ENCODE measurements at regions not wholly inside any gene's neighbourhood (a gene's known extent, or its start where the extent isn't known, plus 50 kb on each side); places are given as distances from the start of the nearest gene placed in this dataset.

- in situ Hi-C loops (cut with MboI; ENCODE audit: low sequenced_read_pairs in 4 of 4): loop anchor here in 1 of 4 donors (25.0 kb wide), 1 partner anchor 413 kb away; no protein-coding TSS in a partner anchor
- no peak for ATAC-seq
Observed at GRCh38 chr10:78249690-78250089, 216.0 kb downstream of the RPS24 start.

GRCh38 chr10:78250313-78251015 lies 216.8 kb downstream of the RPS24 start:
- no peak for ATAC-seq
- TF ChIP-seq POLR2A (IDR thresholded peaks at IDR 0.05): no peak
- TF ChIP-seq, protein P1, sequence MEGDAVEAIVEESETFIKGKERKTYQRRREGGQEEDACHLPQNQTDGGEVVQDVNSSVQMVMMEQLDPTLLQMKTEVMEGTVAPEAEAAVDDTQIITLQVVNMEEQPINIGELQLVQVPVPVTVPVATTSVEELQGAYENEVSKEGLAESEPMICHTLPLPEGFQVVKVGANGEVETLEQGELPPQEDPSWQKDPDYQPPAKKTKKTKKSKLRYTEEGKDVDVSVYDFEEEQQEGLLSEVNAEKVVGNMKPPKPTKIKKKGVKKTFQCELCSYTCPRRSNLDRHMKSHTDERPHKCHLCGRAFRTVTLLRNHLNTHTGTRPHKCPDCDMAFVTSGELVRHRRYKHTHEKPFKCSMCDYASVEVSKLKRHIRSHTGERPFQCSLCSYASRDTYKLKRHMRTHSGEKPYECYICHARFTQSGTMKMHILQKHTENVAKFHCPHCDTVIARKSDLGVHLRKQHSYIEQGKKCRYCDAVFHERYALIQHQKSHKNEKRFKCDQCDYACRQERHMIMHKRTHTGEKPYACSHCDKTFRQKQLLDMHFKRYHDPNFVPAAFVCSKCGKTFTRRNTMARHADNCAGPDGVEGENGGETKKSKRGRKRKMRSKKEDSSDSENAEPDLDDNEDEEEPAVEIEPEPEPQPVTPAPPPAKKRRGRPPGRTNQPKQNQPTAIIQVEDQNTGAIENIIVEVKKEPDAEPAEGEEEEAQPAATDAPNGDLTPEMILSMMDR (IDR thresholded peaks at IDR 0.05 in 4 of 5, conservative IDR thresholded peaks at IDR 0.05 in 1 of 5): no peak
- in situ Hi-C loops (cut with MboI; ENCODE audit: low sequenced_read_pairs in 4 of 4): no loop called here

More at GRCh38 chr10:78249690-78250089, 216.0 kb downstream of the RPS24 start:
- no peaks in the 10 kb centered on the region for H3K9me3 ChIP-seq
- intact Hi-C loops (cut with DNase I; ENCODE audit: low total_unique reads): no loop called here
- TF ChIP-seq POLR2A (IDR thresholded peaks at IDR 0.05): no peak
- TF ChIP-seq, protein P1 (IDR thresholded peaks at IDR 0.05 in 4 of 5, conservative IDR thresholded peaks at IDR 0.05 in 1 of 5): no peak
- H3K4me3 ChIP-seq: no peak overlapping the region
- no peaks in the 10 kb centered on the region for H3K36me3 ChIP-seq
- H3K27ac ChIP-seq: no peak overlapping the region
- DNase-seq: no peak
- H3K4me1 ChIP-seq: no peaks in the 10 kb centered on the region
- H3K27me3 ChIP-seq: no peaks in the 10 kb centered on the region

DNA sequence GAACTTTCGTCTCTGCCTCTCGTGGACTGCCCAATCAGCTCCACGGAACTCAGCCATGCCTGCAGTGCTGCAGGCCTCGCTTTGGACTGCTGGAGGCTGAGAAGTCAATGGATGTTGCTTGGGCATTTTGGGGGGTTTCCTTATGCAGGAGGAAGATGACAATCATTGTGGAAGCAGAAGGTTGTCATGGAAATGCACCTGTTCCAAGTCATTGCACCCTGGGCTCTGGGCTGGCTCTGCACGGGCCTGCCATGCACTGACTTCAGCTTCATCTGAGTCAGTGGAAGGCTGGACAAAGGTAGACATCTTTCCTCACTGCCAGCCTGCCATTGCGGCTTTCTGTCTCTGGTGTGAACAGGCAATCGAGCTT lies 217.3 kb downstream of the RPS24 start:
- TF ChIP-seq POLR2A (IDR thresholded peaks at IDR 0.05): no peak
- TF ChIP-seq, protein P1 (IDR thresholded peaks at IDR 0.05 in 4 of 5, conservative IDR thresholded peaks at IDR 0.05 in 1 of 5): no peak
- intact Hi-C loops (cut with DNase I; ENCODE audit: low total_unique reads): no loop called here
- H3K4me1 ChIP-seq: peaks cover 0 to 8% of the 10 kb centered on the region in 2 donors
- H3K9me3 ChIP-seq: no peaks in the 10 kb centered on the region
- in situ Hi-C loops (cut with MboI; ENCODE audit: low sequenced_read_pairs in 4 of 4): no loop called here
- DNase-seq (no peak), ATAC-seq (no peak)
- no peak overlapping the region for H3K27ac ChIP-seq
- no peak overlapping the region for H3K4me3 ChIP-seq
- no peaks in the 10 kb centered on the region for H3K27me3 ChIP-seq
- no peaks in the 10 kb centered on the region for H3K36me3 ChIP-seq

More at GRCh38 chr10:78250313-78251015, 216.8 kb downstream of the RPS24 start:
- no peak overlapping the region for H3K4me3 ChIP-seq
- intact Hi-C loops (cut with DNase I; ENCODE audit: low total_unique reads): no loop called here
- DNase-seq: no peak
- H3K9me3 ChIP-seq: no peaks in the 10 kb centered on the region
- no peak overlapping the region for H3K27ac ChIP-seq
- no peaks in the 10 kb centered on the region for H3K27me3 ChIP-seq
- H3K36me3 ChIP-seq: no peaks in the 10 kb centered on the region
- peaks cover 0 to 2% of the 10 kb centered on the region in 2 donors for H3K4me1 ChIP-seq

- intact Hi-C loops (cut with DNase I; ENCODE audit: low total_unique reads): no loop called here
Observed at GRCh38 chr10:78252286-78252685, 218.6 kb downstream of the RPS24 start.

More at GRCh38 chr10:78252286-78252685, 218.6 kb downstream of the RPS24 start:
- Histone ChIP-seq H3K27ac (no peak overlapping the region), H3K4me1 (peaks cover 0 to 16% of the 10 kb centered on the region in 2 donors), H3K4me3 (no peak overlapping the region), H3K36me3 (no peaks in the 10 kb centered on the region), H3K27me3 (no peaks in the 10 kb centered on the region), H3K9me3 (no peaks in the 10 kb centered on the region)
- ATAC-seq (no peak), DNase-seq (no peak)
- in situ Hi-C loops (cut with MboI; ENCODE audit: low sequenced_read_pairs in 4 of 4): no loop called here
- TF ChIP-seq POLR2A (IDR thresholded peaks at IDR 0.05): no peak
- TF ChIP-seq, protein P1 (IDR thresholded peaks at IDR 0.05 in 4 of 5, conservative IDR thresholded peaks at IDR 0.05 in 1 of 5): no peak

All from gastrocnemius medialis (tissue), 4 donors.